ENCODE measurements at regions not wholly inside any gene's neighbourhood (a gene's known extent, or its start where the extent isn't known, plus 50 kb on each side); places are given as distances from the start of the nearest gene placed in this dataset.

- no peak for TF ChIP-seq CTCF (tag by site-specific recombination; IDR thresholded peaks at IDR 0.05)
- TF ChIP-seq REST (tag by site-specific recombination; IDR thresholded peaks at IDR 0.05) = no peak
- no peak for TF ChIP-seq ZBTB10 (tag by site-specific recombination; IDR thresholded peaks at IDR 0.05)
- no peak for TF ChIP-seq ZNF560 (tag by site-specific recombination; IDR thresholded peaks at IDR 0.05; ENCODE audit: borderline replicate concordance)
- TF ChIP-seq, protein P1, sequence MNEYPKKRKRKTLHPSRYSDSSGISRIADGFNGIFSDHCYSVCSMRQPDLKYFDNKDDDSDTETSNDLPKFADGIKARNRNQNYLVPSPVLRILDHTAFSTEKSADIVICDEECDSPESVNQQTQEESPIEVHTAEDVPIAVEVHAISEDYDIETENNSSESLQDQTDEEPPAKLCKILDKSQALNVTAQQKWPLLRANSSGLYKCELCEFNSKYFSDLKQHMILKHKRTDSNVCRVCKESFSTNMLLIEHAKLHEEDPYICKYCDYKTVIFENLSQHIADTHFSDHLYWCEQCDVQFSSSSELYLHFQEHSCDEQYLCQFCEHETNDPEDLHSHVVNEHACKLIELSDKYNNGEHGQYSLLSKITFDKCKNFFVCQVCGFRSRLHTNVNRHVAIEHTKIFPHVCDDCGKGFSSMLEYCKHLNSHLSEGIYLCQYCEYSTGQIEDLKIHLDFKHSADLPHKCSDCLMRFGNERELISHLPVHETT (tag by site-specific recombination; IDR thresholded peaks at IDR 0.05) = no peak
- no peak for TF ChIP-seq HOXC10 (CRISPR knock-in tag; IDR thresholded peaks at IDR 0.05)
- no peak for TF ChIP-seq ZNF623 (tag by site-specific recombination; IDR thresholded peaks at IDR 0.05)
- no peak for TF ChIP-seq ZNF707 (tag by site-specific recombination; IDR thresholded peaks at IDR 0.05)
- TF ChIP-seq ZNF16 (tag by site-specific recombination; IDR thresholded peaks at IDR 0.05; ENCODE audit: low read depth) = no peak
Observed at GRCh38 chr15:67897646-67898339, 57.9 kb upstream of the RNU6-1 start.

Measured in HEK293 (cell line).